GM21786 (cell line): ENCODE measurements at regions not wholly inside any gene's neighbourhood (a gene's known extent, or its start where the extent isn't known, plus 50 kb on each side); places are given as distances from the start of the nearest gene placed in this dataset.
"Not testable (repeated sequence)": the region's sequence is repeated elsewhere in the genome, so short reads cannot be mapped to it uniquely, and the experiment has no call there.

Source experiments
- ATAC-seq: cut with Tn5 transposase; IDR thresholded peaks from one replicate; pipeline ENCODE4 v1.9.1; 2021; ENCODE audit not compliant: unreplicated experiment

DNA sequence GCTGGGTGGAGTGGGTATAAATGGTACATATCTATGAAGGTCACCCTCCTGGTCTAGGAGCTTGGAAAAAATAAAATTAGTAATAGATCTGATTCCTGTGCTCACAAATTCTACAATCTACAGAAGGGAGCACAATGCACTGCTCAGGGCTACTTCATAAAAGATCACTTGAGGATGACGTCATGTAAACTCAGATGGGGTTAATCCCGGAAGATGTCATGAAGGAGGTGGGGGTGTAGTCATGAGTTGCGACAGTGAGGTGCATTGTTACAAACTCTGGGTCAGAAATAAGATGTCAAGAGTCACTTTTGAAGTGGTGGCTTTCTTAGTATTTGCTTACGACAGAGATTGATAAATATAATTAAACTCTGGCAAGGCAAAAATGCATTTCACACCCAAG, 68.2 kb downstream of the LHX9 start:
- ATAC-seq = no peak

DNA sequence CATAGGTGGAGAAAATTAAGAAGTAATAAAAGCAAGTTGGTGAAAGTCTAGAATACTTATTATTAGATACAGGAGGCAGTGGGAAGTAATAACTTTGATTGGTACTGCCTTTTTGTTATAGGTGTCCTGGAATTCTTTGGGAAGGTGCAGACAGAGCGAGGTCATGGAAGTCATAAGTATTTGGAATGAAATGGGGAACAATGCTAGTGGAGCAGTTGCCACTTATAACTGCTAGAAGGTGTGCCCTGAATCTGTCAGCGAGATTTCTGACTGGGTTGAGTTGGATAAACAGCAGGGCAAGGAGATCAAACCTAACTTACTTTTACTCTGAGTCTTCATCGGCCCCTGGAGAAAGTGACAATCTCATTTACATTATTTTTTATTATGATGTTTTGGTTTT, 69.6 kb downstream of the LHX9 start:
- no peak for ATAC-seq

DNA sequence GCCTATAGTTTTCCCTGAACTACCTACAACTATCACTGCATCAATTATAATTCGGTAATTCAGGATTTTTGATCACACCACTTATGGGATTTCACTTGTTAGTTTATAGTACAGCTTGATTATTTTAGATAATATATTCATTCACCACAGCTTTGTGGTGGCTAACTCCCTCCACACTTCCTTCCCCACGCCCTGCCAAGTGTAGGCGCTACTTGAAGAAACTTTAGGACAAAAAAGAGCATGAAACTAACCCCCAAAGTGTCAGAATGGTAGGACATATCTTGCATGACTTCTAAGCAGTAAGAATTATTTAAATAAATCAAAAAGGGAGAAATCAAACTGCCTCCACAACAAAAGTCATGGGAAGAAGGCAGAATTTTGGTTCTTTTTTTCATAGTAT, 70.1 kb downstream of the LHX9 start:
- no peak for ATAC-seq

DNA sequence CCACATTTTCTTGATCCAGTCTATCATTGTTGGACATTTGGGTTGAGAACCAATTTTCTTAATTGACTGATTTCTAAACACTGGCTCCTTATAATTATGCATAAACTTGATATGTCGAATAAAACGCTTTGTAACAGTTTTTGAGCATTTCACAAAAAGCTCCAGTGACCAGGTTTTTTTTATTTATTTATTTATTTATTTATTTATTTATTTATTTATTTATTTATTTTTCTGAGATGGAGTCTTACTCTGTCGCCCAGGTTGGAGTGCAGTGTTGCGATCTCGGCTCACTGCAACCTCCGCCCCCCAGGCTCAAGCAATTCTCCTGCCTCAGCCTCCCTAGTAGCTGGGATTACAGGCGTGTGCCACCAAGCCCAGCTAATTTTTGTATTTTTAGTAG, 71.4 kb downstream of the LHX9 start:
- not testable (repeated sequence) for ATAC-seq

DNA sequence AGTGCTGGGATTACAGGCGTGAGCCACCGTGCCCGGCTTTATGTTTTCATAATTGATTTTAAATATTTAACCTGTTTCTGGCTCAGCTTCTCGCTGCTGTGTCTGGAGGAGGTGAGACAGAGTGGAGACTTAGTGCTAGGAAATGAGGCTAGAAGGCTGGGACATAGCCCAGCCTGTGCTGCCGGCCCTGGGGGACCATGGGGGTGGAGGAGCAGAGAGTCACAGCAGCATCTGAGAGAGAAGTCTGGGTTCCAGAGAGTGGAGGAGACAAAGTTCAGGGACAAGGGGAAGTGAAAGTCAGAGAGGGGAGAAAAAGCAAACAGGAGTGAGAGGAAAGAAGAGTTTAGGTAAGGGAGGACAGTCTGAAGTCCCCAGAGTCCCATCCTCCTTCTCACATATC, 71.9 kb downstream of the LHX9 start:
- no peak for ATAC-seq

- no peak for ATAC-seq
These were observed 74.4 kb downstream of the LHX9 start for GRCh38 chr1:197991594-197991993.

- no peak for ATAC-seq
These were observed 77.8 kb downstream of the LHX9 start for GRCh38 chr1:197994907-197995407.

DNA sequence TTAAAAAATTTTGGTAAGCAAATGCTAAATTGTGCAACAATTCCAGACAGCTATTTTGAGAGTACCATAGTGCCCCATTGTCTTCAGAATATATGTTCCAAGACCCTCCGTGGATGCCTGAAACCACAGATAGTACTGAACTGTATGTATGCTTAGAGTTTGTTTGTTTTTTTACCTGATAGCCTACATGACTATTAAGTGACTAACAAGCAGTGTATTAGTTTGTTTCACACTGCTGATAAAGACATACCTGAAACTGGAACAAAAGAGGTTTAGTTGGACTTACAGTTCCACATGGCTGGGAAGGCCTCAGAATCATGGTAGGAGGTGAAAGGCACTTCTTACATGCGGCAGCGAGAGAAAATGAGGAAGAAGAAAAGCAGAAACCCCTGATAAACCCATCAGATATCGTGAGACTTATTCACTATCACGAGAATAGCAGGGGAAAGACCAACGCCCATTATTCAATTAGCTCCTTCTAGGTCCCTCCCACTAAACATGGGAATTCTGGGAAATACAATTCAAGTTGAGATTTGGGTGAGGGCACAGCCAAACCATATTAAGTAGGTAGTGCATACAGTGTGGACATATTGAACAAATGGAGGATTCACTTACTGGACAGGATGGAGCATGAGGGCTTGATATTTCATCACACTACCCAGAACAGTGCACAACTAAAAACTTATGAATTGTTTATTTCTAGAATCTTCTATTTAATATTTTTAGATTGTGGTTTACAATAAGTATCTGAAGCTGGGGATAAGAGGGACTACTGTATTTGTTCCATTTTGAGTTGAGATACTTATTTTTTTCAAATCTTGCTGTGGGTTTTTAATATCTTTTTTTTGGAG, 78.5 kb downstream of the LHX9 start:
- no peak for ATAC-seq

- not testable (repeated sequence) for ATAC-seq
These were observed 79.0 kb downstream of the LHX9 start for GRCh38 chr1:197996259-197996512.

DNA sequence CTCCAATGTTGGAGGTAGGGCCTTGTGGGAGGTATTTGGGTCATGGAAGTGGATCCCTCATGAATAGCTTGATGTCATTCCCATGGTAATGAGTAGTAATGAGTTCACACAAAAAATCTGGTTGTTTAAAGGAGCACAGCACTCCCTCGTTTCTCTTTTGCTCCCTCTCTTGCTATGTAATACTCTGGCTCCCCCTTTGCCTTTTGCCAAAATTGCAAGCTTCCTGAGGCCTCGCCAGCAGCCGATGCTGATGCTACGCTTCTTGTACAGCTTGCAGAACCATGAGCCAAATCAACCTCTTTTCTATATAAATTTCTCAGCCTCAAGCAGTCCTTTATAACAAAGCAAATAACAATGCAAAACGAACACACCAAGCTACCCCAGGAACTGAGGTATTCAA, 80.9 kb downstream of the LHX9 start:
- no peak for ATAC-seq

DNA sequence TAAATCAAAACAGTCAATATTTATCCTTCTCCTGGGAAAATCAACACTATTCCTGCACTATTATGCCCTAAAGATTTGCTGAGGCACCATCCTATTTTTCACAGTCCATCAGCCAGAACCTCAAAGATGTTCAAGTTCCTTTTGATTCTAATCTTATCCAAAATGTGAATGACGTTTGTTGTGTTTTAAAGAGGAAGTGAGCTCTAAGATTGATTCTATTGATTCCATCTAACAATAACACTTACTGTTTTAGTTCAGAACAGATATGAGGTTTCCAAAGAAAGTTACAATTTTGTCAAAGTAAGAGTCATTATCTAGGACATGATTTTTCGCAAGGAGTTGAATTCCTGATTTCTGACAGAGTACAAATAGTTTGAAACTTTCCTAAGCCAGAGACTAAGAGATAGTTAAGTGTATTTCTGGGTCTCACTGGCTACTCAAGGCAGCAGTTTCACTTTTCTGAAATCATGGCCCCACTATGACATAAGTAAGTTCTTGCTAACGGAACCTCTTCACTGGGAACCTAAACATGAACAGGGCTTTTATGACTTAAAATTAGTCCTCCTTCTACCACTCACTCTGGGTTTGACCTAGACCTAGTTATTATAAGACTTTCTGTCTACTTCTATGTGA, 84.7 kb downstream of the LHX9 start:
- ATAC-seq = no peak

DNA sequence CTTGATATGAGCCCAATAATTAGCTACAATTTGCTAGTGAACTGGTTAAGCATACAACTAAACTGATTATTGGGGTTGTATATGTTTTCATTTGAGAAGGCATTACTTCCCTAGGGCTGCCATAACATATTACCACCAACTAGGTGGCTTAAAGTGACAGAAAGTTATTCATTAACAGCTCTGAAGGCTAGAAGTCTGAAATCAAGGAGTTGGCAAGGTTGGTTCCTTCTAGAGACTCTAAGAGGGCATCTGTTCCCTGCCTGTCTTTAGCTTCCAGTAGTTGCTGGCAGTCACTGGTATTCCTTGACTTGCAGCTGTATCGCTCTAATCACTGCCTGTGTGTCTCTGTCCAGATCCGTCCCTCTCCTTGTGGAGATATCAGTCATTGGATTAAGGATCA, 86.3 kb downstream of the LHX9 start:
- no peak for ATAC-seq

- no peak for ATAC-seq
These were observed 89.8 kb downstream of the LHX9 start for GRCh38 chr1:198007011-198007410.

DNA sequence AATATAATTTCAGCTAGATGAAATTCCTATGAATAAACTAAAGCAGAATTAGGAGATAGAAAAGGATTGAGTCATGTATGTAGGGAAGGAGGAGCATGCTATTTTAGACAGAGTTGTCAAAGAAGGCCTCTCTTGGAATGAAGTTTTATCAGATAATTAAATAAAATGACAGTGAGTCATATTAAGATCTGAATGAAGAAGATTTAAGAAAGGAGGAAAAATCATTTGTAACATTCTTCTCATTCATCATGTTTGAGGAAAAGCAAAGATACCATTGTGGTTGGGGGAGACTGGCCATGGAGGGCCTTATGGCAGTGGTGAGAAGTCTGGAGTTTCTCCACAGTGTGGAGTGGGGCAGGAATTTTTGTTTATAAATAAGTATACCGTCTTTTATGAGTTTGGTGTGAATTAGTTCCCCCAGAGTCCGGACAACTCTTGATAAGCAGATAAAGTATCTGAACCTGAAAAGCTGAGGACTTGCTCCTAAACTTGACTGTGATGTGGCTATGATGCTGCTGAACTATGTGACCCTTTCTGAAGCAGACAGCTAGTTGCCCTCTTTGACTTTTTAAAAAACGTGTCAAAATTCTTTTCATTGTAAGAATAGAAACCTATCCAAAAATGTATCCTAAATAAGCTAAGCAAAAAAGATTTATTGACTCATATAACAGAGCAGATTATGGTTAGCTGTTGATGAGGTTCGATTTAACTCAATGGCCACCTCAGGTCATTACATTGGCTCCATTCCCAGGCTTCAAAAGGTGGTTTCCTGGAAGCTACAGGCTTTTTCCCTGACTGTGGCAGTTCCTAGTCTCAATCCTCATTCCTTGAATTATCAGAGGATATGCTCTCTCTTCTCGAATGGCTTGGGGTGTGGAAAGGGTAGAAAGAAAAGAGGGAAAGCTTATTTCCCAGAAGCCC, 90.8 kb downstream of the LHX9 start:
- ATAC-seq = no peak

GRCh38 chr1:198014355-198014754, 97.2 kb downstream of the LHX9 start:
- no peak for ATAC-seq

- ATAC-seq = no peak
These were observed 98.1 kb downstream of the LHX9 start for GRCh38 chr1:198015309-198015708.

- ATAC-seq = no peak
These were observed 101.4 kb downstream of the LHX9 start for GRCh38 chr1:198018529-198018928.

- ATAC-seq = no peak
These were observed 102.0 kb downstream of the LHX9 start for GRCh38 chr1:198019126-198019525.

- no peak for ATAC-seq
These were observed 107.2 kb downstream of the LHX9 start for GRCh38 chr1:198024336-198024735.

- ATAC-seq = no peak
These were observed 107.6 kb downstream of the LHX9 start for GRCh38 chr1:198024782-198025181.

DNA sequence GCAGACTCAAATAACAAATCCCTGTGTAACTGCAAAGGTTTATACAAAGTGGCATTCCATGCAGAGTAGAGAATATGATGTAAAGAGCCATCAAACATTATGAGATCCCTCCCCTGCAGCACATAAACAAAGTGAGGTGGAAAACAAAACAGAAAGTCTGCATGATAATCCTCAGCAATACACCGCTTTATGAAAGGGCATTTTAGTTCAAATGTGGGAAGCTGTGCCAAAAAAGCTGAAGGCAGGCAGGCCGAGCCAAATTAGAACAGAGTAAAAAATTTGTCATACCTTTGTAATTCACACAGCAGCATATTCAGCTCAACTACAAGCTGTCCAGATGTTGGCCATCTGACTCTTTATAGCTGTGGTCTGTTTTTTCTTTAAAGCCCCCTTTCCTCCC, 113.5 kb downstream of the LHX9 start:
- ATAC-seq = no peak

DNA sequence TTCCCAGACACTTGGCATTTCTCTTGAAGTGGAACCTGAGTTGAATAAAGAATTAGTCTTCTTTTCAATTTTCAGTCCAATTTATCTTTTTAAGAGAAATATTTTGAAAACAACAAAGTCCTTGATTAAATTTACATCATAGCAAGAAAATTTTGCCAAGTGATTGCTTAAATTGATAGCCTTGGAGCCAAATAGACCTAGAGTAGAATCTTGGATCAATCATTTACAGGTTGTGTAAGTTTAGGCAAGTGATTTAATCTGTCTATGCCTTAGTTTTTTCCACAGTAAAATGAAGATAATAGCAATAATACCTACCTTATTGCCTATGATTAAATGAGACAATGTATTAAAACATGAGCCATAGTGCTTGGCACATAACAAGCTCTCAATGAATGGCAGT, 113.9 kb downstream of the LHX9 start:
- ATAC-seq = no peak
